Gastroesophageal sphincter (tissue), 3 donors: ENCODE measurements at regions not wholly inside any gene's neighbourhood (a gene's known extent, or its start where the extent isn't known, plus 50 kb on each side); places are given as distances from the start of the nearest gene placed in this dataset.

Experiments
- CTCF ChIP-seq, 4 experiments: fragments of 200-600 bp in 2 of 4; fragments of 450-650 bp in 2 of 4; sonication (generic) in 1 of 4; IDR thresholded peaks; one replicate each; pipeline ENCODE4 v1.5.1; 2017 to 2019; ENCODE audit warnings: antibody characterized with exemption in 4 of 4, mild to moderate bottlenecking in 2 of 4, moderate library complexity in 2 of 4
- EP300 ChIP-seq: sonication (generic); formaldehyde crosslinking; IDR thresholded peaks from one replicate; pipeline ENCODE4 v1.6.1; 2017; ENCODE audit warnings: antibody characterized with exemption, mild to moderate bottlenecking
- POLR2A ChIP-seq, 2 donors: fragments of 450-650 bp; IDR thresholded peaks; one replicate each; pipeline ENCODE4 v1.6.1; 2017; ENCODE audit warnings: antibody characterized with exemption in 2 of 2, mild to moderate bottlenecking in 2 of 2, moderate library complexity in 1 of 2

- TF ChIP-seq POLR2A (IDR thresholded peaks at IDR 0.05) = no peak
- TF ChIP-seq CTCF (IDR thresholded peaks at IDR 0.05) = no peak
- no peak for TF ChIP-seq EP300
These were observed 212.3 kb downstream of the COG6 start for GRCh38 chr13:39867807-39868206.
